ENCODE measurements at regions not wholly inside any gene's neighbourhood (a gene's known extent, or its start where the extent isn't known, plus 50 kb on each side); places are given as distances from the start of the nearest gene placed in this dataset.

GRCh38 chr15:69552057-69552815 is 99.6 kb downstream of the RPLP1 start:
- H4K8ac ChIP-seq (ENCODE audit: low read depth in 2 of 2, low read length in 2 of 2): no peak overlapping the region
- peaks cover 10% of the 10 kb centered on the region for H3K4me1 ChIP-seq (ENCODE audit: control insufficient read depth, insufficient read depth, low read length)
- no peak overlapping the region for H3K4me2 ChIP-seq (ENCODE audit: low read depth, low read length)
- dilution Hi-C loops (cut with HindIII; ENCODE audit: low sequenced_read_pairs, unreplicated experiment): no loop called here
- BruUV-seq (replicated peaks): no TSS peak
- no peak overlapping the region for H4K91ac ChIP-seq (ENCODE audit: insufficient read depth, low read depth, low read length)
- no peak overlapping the region for H2AK9ac ChIP-seq (replicated peaks; ENCODE audit: low read depth, low read length, poor library complexity)
- no peak overlapping the region for H3K23ac ChIP-seq (ENCODE audit: low read depth, low read length)
- H3K9me3 ChIP-seq (ENCODE audit: control insufficient read depth, insufficient read depth, low read length): peaks cover 22% of the 10 kb centered on the region
- no peak overlapping the region for H3K9ac ChIP-seq (ENCODE audit: low read depth, low read length)
- H3K4ac ChIP-seq (ENCODE audit: low read depth, low read length): no peak overlapping the region
- no peak overlapping the region for H3K27ac ChIP-seq (ENCODE audit: insufficient read depth, low read length)
- CTCF ChIA-PET: no interaction called here
- in situ Hi-C loops (cut with MboI; ENCODE audit: low sequenced_read_pairs): no loop called here
- H2BK20ac ChIP-seq (ENCODE audit: low read depth, low read length): no peak overlapping the region
- no peak for DNase-seq
- H3K14ac ChIP-seq (replicated peaks; ENCODE audit: low read depth, low read length): no peak overlapping the region
- no peak overlapping the region for H3K4me3 ChIP-seq (ENCODE audit: insufficient read depth, low read depth, low read length)
- intact Hi-C loops (cut with micrococcal nuclease): no loop called here
- POLR2A ChIA-PET (ENCODE audit: unreplicated experiment): no interaction called here
- no peak overlapping the region for H4K5ac ChIP-seq (ENCODE audit: low read depth, low read length)
- H3K27me3 ChIP-seq (ENCODE audit: control insufficient read depth, insufficient read depth, low read length): peaks cover 31% of the 10 kb centered on the region
- H2BK120ac ChIP-seq (ENCODE audit: low read depth, low read length): no peak overlapping the region
- H3K36me3 ChIP-seq (ENCODE audit: control insufficient read depth, insufficient read depth, low read length): no peaks in the 10 kb centered on the region
- no peak overlapping the region for H3K18ac ChIP-seq (ENCODE audit: low read depth, low read length)
- H3K79me1 ChIP-seq (ENCODE audit: low read depth in 1 of 2, low read length in 2 of 2): no peaks in the 10 kb centered on the region
- H3K56ac ChIP-seq (ENCODE audit: extremely low read depth, insufficient read depth, low read length): no peak overlapping the region
- 70% methylated on average over 3 of the region's 10 CpGs; no CpG with 5 or more reads in 1 of the 2 experiments for WGBS, 2 experiments (ENCODE audit: extremely low coverage in 2 of 2, insufficient read length in 1 of 2)
- H2AK5ac ChIP-seq (ENCODE audit: low read depth, low read length): no peak overlapping the region
- no peak for ATAC-seq (ENCODE audit: low read depth)
- H3K9me1 ChIP-seq (ENCODE audit: insufficient read depth, low read length): no peaks in the 10 kb centered on the region
- TF ChIP-seq MXI1 (IDR thresholded peaks at IDR 0.05; ENCODE audit: borderline replicate concordance, low read depth, low read length) (no peak), RAD21 (IDR thresholded peaks at IDR 0.05; ENCODE audit: low read length) (no peak), POLR2A (IDR thresholded peaks at IDR 0.05; ENCODE audit: low read depth, low read length) (no peak), NFE2L2 (IDR thresholded peaks at IDR 0.05; ENCODE audit: low read depth, low read length) (no peak), RCOR1 (IDR thresholded peaks at IDR 0.05; ENCODE audit: insufficient replicate concordance, low read length) (no peak), CHD1 (IDR thresholded peaks at IDR 0.05; ENCODE audit: low read depth, low read length) (no peak), CTCF (conservative IDR thresholded peaks at IDR 0.05; ENCODE audit: low read depth, low read length) (no peak), ELK1 (IDR thresholded peaks at IDR 0.05; ENCODE audit: borderline replicate concordance, low read depth, low read length) (no peak), CEBPB (IDR thresholded peaks at IDR 0.05; ENCODE audit: low read depth, low read length) (no peak), RFX5 (IDR thresholded peaks at IDR 0.05; ENCODE audit: low read depth, low read length) (no peak), MAFK (IDR thresholded peaks at IDR 0.05; ENCODE audit: low read depth, low read length) (no peak), BHLHE40 (IDR thresholded peaks at IDR 0.05; ENCODE audit: low read depth, low read length) (no peak), FOS (IDR thresholded peaks at IDR 0.05; ENCODE audit: low read depth, low read length) (no peak), USF2 (IDR thresholded peaks at IDR 0.05; ENCODE audit: low read depth, low read length) (no peak)
- no peak overlapping the region for H2AFZ ChIP-seq (replicated peaks; ENCODE audit: low read length, poor library complexity)
- H4K20me1 ChIP-seq (ENCODE audit: insufficient read depth, low read length): no peaks in the 10 kb centered on the region
- H2BK5ac ChIP-seq (ENCODE audit: low read depth, low read length, poor library complexity, severe bottlenecking): no peak overlapping the region
- H2BK15ac ChIP-seq (ENCODE audit: low read depth, low read length): no peak overlapping the region
